H9 (cell line): ENCODE measurements at regions not wholly inside any gene's neighbourhood (a gene's known extent, or its start where the extent isn't known, plus 50 kb on each side); places are given as distances from the start of the nearest gene placed in this dataset.

Source experiments
- DNase-seq: peaks from one replicate; pipeline ENCODE4 v3.0.0-alpha.2; 2017
- H2AFZ ChIP-seq: one replicate; pipeline ENCODE4 v1.6.1; 2013; ENCODE audit warnings: mild to moderate bottlenecking, low read length, control low read depth, moderate library complexity
- H2AK5ac ChIP-seq: 2 replicates; pipeline ENCODE4 v1.6.1; 2013; ENCODE audit warnings: low read length, control low read depth, mixed read lengths; ENCODE audit not compliant: insufficient read length
- H2BK120ac ChIP-seq: one replicate; pipeline ENCODE4 v1.6.1; 2013; ENCODE audit warnings: low read depth, mild to moderate bottlenecking, low read length, control low read depth, inconsistent platforms; ENCODE audit not compliant: poor library complexity, severe bottlenecking
- H2BK12ac ChIP-seq: 2 replicates; pipeline ENCODE4 v1.6.1; 2013; ENCODE audit warnings: low read length, control low read depth, mixed read lengths, low read depth; ENCODE audit not compliant: insufficient read length
- H2BK15ac ChIP-seq: 2 replicates; pipeline ENCODE4 v1.6.1; 2013; ENCODE audit warnings: low read depth, low read length, control low read depth
- H2BK20ac ChIP-seq: one replicate; pipeline ENCODE4 v1.6.1; 2013; ENCODE audit warnings: low read depth, mild to moderate bottlenecking, low read length, control low read depth, inconsistent platforms; ENCODE audit not compliant: poor library complexity, severe bottlenecking
- H2BK5ac ChIP-seq: 2 replicates; pipeline ENCODE4 v1.6.1; 2013; ENCODE audit warnings: low read length, control low read depth, mixed read lengths; ENCODE audit not compliant: insufficient read length
- H3K14ac ChIP-seq: 2 replicates; pipeline ENCODE4 v1.6.1; 2013; ENCODE audit warnings: low read length, control low read depth; ENCODE audit not compliant: insufficient read depth
- H3K18ac ChIP-seq: 2 replicates; pipeline ENCODE4 v1.6.1; 2013; ENCODE audit warnings: low read depth, mild to moderate bottlenecking, mixed read lengths, low read length, control low read depth; ENCODE audit not compliant: insufficient read length
- H3K23ac ChIP-seq: 2 replicates; pipeline ENCODE4 v1.6.1; 2013; ENCODE audit warnings: low read length, control low read depth, mixed read lengths, low read depth; ENCODE audit not compliant: insufficient read length
- H3K23me2 ChIP-seq: 2 replicates; pipeline ENCODE4 v1.6.1; 2013; ENCODE audit warnings: low read depth, mild to moderate bottlenecking, mixed read lengths, low read length, control low read depth; ENCODE audit not compliant: insufficient read length, poor library complexity, severe bottlenecking
- H3K27ac ChIP-seq: 2 replicates; pipeline ENCODE4 v1.5.1; 2013; ENCODE audit warnings: low read length, control low read depth, mixed read lengths, low read depth; ENCODE audit not compliant: insufficient read length
- H3K27me3 ChIP-seq: 2 replicates; pipeline ENCODE4 v1.6.1; 2013; ENCODE audit warnings: low read length, control low read depth, inconsistent platforms; ENCODE audit not compliant: insufficient read depth
- H3K4ac ChIP-seq: 2 replicates; pipeline ENCODE4 v1.6.1; 2013; ENCODE audit warnings: low read depth, mild to moderate bottlenecking, control low read depth, inconsistent platforms, low read length, moderate library complexity
- H3K4me1 ChIP-seq: 2 replicates; pipeline ENCODE4 v1.6.1; 2013; ENCODE audit warnings: low read length, control low read depth, inconsistent platforms; ENCODE audit not compliant: insufficient read depth
- H3K4me2 ChIP-seq: 2 replicates; pipeline ENCODE4 v1.6.1; 2013; ENCODE audit warnings: low read length, control low read depth, mixed read lengths; ENCODE audit not compliant: insufficient read length, insufficient read depth
- H3K56ac ChIP-seq: 2 replicates; pipeline ENCODE4 v1.6.1; 2013; ENCODE audit warnings: low read depth, mild to moderate bottlenecking, mixed read lengths, low read length, control low read depth; ENCODE audit not compliant: insufficient read length
- H3K79me1 ChIP-seq: 2 replicates; pipeline ENCODE4 v1.6.1; 2013; ENCODE audit warnings: low read depth, mild to moderate bottlenecking, moderate library complexity, low read length, control low read depth, inconsistent platforms; ENCODE audit not compliant: insufficient read depth, poor library complexity, severe bottlenecking
- H3K79me2 ChIP-seq: 2 replicates; pipeline ENCODE4 v1.6.1; 2013; ENCODE audit warnings: low read length, control low read depth, inconsistent platforms; ENCODE audit not compliant: insufficient read depth
- H3K9ac ChIP-seq: 2 replicates; pipeline ENCODE4 v1.6.1; 2013; ENCODE audit warnings: low read length, control low read depth, mixed read lengths; ENCODE audit not compliant: insufficient read length; ENCODE audit errors: extremely low read depth
- H3K9me3 ChIP-seq: one replicate; pipeline ENCODE4 v1.6.1; 2013; ENCODE audit warnings: low read depth, low read length, inconsistent platforms; ENCODE audit not compliant: control insufficient read depth
- H3T11ph ChIP-seq: one replicate; pipeline ENCODE4 v1.6.1; 2013; ENCODE audit warnings: mild to moderate bottlenecking, low read length, control low read depth, inconsistent platforms
- H4K20me1 ChIP-seq: one replicate; pipeline ENCODE4 v1.6.1; 2013; ENCODE audit not compliant: control insufficient read depth, insufficient read length, insufficient read depth
- H4K5ac ChIP-seq: 2 replicates; pipeline ENCODE4 v1.6.1; 2013; ENCODE audit warnings: low read depth, mild to moderate bottlenecking, mixed read lengths, low read length, control low read depth; ENCODE audit not compliant: insufficient read length
- H4K8ac ChIP-seq: replicated peaks from 2 replicates; pipeline ENCODE4 v1.6.1; 2013; ENCODE audit warnings: low read length, control low read depth, mixed read lengths, low read depth; ENCODE audit not compliant: insufficient read length
- H4K91ac ChIP-seq: 2 replicates; pipeline ENCODE4 v1.6.1; 2013; ENCODE audit warnings: low read depth, mild to moderate bottlenecking, moderate library complexity, mixed read lengths, low read length, control low read depth; ENCODE audit not compliant: insufficient read length
- H3K27ac Mint-ChIP-seq, 3 experiments: 2 replicates in 2 of 3; 3 replicates in 1 of 3; pipeline ENCODE4 v1.8.0; 2020 to 2021; ENCODE audit warnings: mixed read lengths in 3 of 3, mild to moderate bottlenecking in 1 of 3, moderate library complexity in 1 of 3
- H3K27me3 Mint-ChIP-seq: 2 replicates; pipeline ENCODE4 v1.8.0; 2021; ENCODE audit warnings: low read depth, mild to moderate bottlenecking, moderate library complexity, mixed read lengths
- H3K36me3 Mint-ChIP-seq, 3 experiments: 2 replicates in 2 of 3; 3 replicates in 1 of 3; pipeline ENCODE4 v1.8.0; 2020 to 2021; ENCODE audit warnings: low read depth in 3 of 3, mixed read lengths in 3 of 3; ENCODE audit not compliant: insufficient read depth in 1 of 3
- H3K4me1 Mint-ChIP-seq, 2 experiments: 2 replicates each; pipeline ENCODE4 v1.8.0; 2020; ENCODE audit warnings: mixed read lengths in 2 of 2
- H3K4me3 Mint-ChIP-seq, 2 experiments: 2 replicates in 1 of 2; 3 replicates in 1 of 2; pipeline ENCODE4 v1.8.0; 2020 to 2021; ENCODE audit warnings: mild to moderate bottlenecking in 2 of 2, mixed read lengths in 2 of 2, moderate library complexity in 1 of 2
- H3K9me3 Mint-ChIP-seq, 2 experiments: 2 replicates in 1 of 2; 3 replicates in 1 of 2; pipeline ENCODE4 v1.8.0; 2020; ENCODE audit warnings: mild to moderate bottlenecking in 2 of 2, mixed read lengths in 2 of 2, moderate library complexity in 1 of 2
- WGBS: extraction: QIAGEN DNeasy Blood & Tissue Kit; methylation state at CpG from one replicate; pipeline ENCODE4 v1.1.7; 2013; ENCODE audit warnings: missing lambda C conversion rate, low lambda C conversion rate, mixed read lengths; ENCODE audit not compliant: insufficient read length; ENCODE audit errors: extremely low coverage; 5-methylcytosine and 5-hydroxymethylcytosine counted together
- TF ChIP-seq, protein P1 (sequence below): fragments of 200-600 bp; sonication (generic); conservative IDR thresholded peaks from 3 replicates; pipeline ENCODE4 v1.8.0; 2021; ENCODE audit warnings: antibody characterized with exemption, mild to moderate bottlenecking

DNA sequence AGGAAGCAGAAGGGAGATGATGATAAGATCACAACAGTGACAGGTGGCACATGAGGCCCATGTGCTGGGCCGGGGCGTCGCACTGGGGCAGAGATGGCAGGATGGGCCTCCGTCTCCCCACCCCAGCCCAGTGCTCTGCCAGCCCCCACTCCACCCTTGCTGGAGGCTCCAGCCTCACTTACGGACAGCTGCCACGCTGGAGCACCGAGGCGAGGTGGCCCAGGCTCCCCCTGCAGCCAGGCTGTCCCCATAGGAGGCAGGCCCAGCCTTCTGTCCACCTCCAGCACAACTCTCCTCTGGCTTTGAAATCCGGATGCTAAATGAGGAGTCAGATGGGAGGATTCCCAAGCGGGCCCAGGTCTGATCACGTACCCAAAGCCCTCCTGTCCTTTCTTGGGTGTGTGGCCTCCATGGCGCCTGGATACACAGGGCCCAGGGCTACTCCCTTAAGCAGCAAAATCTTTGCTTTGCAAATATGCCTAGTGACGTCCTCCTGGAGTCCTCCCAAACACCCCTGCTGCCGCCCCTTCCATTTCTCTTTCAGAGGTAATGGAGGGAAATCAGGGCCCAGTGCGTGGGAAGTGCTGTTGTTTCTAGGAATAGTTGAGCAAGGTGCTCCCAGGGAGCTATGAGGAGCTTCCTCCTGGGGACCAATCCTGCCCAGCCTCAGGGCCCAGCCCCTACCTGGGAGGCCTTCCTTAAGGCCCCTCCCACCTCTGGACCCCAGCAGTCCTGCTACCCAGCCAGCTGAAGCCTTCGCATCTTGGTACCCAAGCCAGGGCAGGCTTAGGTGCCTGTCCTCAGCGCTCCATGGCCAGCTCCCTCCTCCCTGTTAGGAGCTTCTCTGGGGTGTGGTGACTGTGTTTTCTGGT is 170.4 kb upstream of the MYCN start:
- Histone ChIP-seq H2AK5ac (no peak overlapping the region), H3K9ac (no peak overlapping the region), H2BK20ac (no peak overlapping the region), H4K5ac (no peak overlapping the region), H3T11ph (no peak overlapping the region), H3K27me3 (no peaks in the 10 kb centered on the region), H3K79me2 (no peaks in the 10 kb centered on the region), H3K9me3 (no peaks in the 10 kb centered on the region), H2BK5ac (no peak overlapping the region), H3K14ac (no peak overlapping the region; the same call in 1 of the 2 replicates), H4K91ac (no peak overlapping the region), H3K4me2 (no peak overlapping the region), H2BK120ac (no peak overlapping the region), H3K23me2 (no peaks in the 10 kb centered on the region), H3K56ac (no peak overlapping the region), H2AFZ (no peak overlapping the region), H3K4ac (no peak overlapping the region), H3K27ac (no peak overlapping the region), H3K23ac (no peak overlapping the region), H4K8ac (no peak overlapping the region), H4K20me1 (no peaks in the 10 kb centered on the region), H3K79me1 (no peaks in the 10 kb centered on the region), H3K18ac (no peak overlapping the region), H2BK15ac (no peak overlapping the region), H2BK12ac (no peak overlapping the region), H3K4me1 (no peaks in the 10 kb centered on the region; the same call in 1 of the 2 replicates)
- Mint-ChIP-seq H3K4me1 (peaks cover 0 to 19% of the 10 kb centered on the region in 2 experiments; a peak in 3 of 4 replicates), H3K27ac (no peak overlapping the region), H3K4me3 (no peak overlapping the region), H3K9me3 (no peaks in the 10 kb centered on the region), H3K27me3 (no peaks in the 10 kb centered on the region; the same call in 1 of the 2 replicates), H3K36me3 (no peaks in the 10 kb centered on the region)
- TF ChIP-seq, protein P1, sequence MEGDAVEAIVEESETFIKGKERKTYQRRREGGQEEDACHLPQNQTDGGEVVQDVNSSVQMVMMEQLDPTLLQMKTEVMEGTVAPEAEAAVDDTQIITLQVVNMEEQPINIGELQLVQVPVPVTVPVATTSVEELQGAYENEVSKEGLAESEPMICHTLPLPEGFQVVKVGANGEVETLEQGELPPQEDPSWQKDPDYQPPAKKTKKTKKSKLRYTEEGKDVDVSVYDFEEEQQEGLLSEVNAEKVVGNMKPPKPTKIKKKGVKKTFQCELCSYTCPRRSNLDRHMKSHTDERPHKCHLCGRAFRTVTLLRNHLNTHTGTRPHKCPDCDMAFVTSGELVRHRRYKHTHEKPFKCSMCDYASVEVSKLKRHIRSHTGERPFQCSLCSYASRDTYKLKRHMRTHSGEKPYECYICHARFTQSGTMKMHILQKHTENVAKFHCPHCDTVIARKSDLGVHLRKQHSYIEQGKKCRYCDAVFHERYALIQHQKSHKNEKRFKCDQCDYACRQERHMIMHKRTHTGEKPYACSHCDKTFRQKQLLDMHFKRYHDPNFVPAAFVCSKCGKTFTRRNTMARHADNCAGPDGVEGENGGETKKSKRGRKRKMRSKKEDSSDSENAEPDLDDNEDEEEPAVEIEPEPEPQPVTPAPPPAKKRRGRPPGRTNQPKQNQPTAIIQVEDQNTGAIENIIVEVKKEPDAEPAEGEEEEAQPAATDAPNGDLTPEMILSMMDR = no peak
- WGBS = no CpG with 5 or more reads among the region's 17 CpGs
- DNase-seq = no peak
